Ishikawa (cell line): ENCODE measurements at regions not wholly inside any gene's neighbourhood (a gene's known extent, or its start where the extent isn't known, plus 50 kb on each side); places are given as distances from the start of the nearest gene placed in this dataset.

Experiments used
- CEBPB ChIP-seq: IDR thresholded peaks from 2 replicates; pipeline ENCODE4 v1.6.1; 2012
- CREB1 ChIP-seq: IDR thresholded peaks from 2 replicates; pipeline ENCODE4 v1.6.1; 2012; ENCODE audit warnings: low read depth
- EGR1 ChIP-seq: IDR thresholded peaks from 2 replicates; pipeline ENCODE4 v1.6.1; 2012
- EP300 ChIP-seq: IDR thresholded peaks from 2 replicates; pipeline ENCODE4 v1.6.1; 2012; ENCODE audit warnings: borderline replicate concordance
- MAX ChIP-seq: IDR thresholded peaks from 2 replicates; pipeline ENCODE4 v1.6.1; 2012
- NFIC ChIP-seq: IDR thresholded peaks from 2 replicates; pipeline ENCODE4 v1.6.1; 2012
- RAD21 ChIP-seq: IDR thresholded peaks from 2 replicates; pipeline ENCODE4 v1.6.1; 2012; ENCODE audit warnings: low read depth
- TAF1 ChIP-seq: IDR thresholded peaks from 2 replicates; pipeline ENCODE4 v1.6.1; 2012; ENCODE audit warnings: low read depth, mild to moderate bottlenecking
- TEAD4 ChIP-seq: IDR thresholded peaks from 2 replicates; pipeline ENCODE4 v1.6.1; 2012
- YY1 ChIP-seq: IDR thresholded peaks from 2 replicates; pipeline ENCODE4 v1.6.1; 2012; ENCODE audit warnings: low read depth
- TF ChIP-seq, protein P1 (sequence below): IDR thresholded peaks from 2 replicates; pipeline ENCODE4 v1.6.1; 2012; ENCODE audit warnings: low read depth, mild to moderate bottlenecking

DNA sequence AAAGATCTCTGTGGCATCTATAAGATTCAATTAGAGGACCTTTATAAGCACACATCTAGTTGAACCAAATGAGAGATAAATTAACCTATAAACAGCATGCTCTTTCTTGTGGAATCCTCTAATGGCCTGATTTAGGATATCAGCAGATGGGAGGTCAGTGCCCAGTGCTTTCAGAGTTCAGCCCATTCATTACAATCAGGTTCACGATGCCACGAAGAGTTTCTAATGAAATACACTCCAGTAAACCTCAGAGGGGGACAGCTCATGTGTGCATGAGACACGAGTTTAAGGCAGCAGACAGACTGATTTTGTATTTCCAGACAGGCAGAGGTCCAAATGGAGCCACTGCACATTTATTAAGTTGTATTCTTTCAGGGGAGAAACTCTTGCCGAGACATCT lies 544.4 kb upstream of the PKN2 start:
- TF ChIP-seq EP300 (no peak), TEAD4 (no peak), EGR1 (no peak), RAD21 (no peak), CEBPB (no peak), TAF1 (no peak), CREB1 (no peak), NFIC (no peak), YY1 (no peak), MAX (no peak)
- TF ChIP-seq, protein P1, sequence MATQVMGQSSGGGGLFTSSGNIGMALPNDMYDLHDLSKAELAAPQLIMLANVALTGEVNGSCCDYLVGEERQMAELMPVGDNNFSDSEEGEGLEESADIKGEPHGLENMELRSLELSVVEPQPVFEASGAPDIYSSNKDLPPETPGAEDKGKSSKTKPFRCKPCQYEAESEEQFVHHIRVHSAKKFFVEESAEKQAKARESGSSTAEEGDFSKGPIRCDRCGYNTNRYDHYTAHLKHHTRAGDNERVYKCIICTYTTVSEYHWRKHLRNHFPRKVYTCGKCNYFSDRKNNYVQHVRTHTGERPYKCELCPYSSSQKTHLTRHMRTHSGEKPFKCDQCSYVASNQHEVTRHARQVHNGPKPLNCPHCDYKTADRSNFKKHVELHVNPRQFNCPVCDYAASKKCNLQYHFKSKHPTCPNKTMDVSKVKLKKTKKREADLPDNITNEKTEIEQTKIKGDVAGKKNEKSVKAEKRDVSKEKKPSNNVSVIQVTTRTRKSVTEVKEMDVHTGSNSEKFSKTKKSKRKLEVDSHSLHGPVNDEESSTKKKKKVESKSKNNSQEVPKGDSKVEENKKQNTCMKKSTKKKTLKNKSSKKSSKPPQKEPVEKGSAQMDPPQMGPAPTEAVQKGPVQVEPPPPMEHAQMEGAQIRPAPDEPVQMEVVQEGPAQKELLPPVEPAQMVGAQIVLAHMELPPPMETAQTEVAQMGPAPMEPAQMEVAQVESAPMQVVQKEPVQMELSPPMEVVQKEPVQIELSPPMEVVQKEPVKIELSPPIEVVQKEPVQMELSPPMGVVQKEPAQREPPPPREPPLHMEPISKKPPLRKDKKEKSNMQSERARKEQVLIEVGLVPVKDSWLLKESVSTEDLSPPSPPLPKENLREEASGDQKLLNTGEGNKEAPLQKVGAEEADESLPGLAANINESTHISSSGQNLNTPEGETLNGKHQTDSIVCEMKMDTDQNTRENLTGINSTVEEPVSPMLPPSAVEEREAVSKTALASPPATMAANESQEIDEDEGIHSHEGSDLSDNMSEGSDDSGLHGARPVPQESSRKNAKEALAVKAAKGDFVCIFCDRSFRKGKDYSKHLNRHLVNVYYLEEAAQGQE, result no peak
